GM18870 (cell line): ENCODE measurements at regions not wholly inside any gene's neighbourhood (a gene's known extent, or its start where the extent isn't known, plus 50 kb on each side); places are given as distances from the start of the nearest gene placed in this dataset.
"Not testable (repeated sequence)": the region's sequence is repeated elsewhere in the genome, so short reads cannot be mapped to it uniquely, and the experiment has no call there.

Experiments used
- ATAC-seq: cut with Tn5 transposase; IDR thresholded peaks from one replicate; pipeline ENCODE4 v1.9.1; 2021; ENCODE audit warnings: moderate library complexity; ENCODE audit not compliant: unreplicated experiment

- ATAC-seq, result no peak
Measured at GRCh38 chr10:23869548-23869947, 339.4 kb upstream of the KIAA1217 start.

DNA sequence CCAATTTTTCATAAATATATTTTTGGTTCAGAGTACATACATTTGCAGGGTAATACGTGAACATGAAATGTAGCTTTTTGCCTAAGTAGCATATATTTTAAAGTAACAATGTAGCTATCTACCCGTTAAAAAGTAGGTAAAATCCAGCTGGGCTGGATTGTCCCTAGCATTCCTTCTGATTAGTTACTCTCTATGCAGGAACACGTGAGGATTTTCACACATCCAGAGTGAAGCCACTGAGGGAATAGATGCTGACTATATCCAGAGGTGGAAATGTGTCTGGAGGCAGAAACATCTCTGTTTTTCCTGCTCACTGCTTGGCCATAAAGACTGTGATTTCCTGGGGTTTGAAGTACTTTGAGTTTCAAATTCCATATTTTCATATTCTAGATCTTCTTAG is 338.9 kb upstream of the KIAA1217 start:
- no peak for ATAC-seq

GRCh38 chr10:23870651-23871610 is 338.0 kb upstream of the KIAA1217 start:
- no peak for ATAC-seq

DNA sequence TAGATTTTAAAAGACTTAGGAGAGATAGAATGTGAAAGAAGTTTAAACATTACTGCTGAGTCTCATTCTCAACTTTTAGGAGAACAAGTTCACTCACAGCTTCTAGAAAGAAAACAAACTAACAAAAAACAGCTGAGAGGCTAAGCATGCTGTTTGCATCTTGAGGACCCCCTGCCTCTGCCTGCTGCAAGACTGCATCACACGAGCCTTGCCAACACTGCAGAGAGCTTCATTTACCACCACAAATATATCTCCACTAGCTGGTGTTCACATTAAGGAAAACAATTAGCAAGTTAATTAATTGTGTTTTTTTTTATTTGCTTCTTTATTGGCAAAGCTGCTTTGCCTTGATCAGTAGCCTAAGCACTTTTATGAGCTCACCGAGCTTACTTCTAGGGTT is 336.6 kb upstream of the KIAA1217 start:
- ATAC-seq, result no peak

- no peak for ATAC-seq
Measured at GRCh38 chr10:23877791-23878320, 331.1 kb upstream of the KIAA1217 start.

- ATAC-seq, result no peak
Measured at GRCh38 chr10:23884670-23885069, 324.3 kb upstream of the KIAA1217 start.

- ATAC-seq, result no peak
Measured at GRCh38 chr10:23885853-23886252, 323.1 kb upstream of the KIAA1217 start.

GRCh38 chr10:23886355-23886754 is 322.6 kb upstream of the KIAA1217 start:
- ATAC-seq, result no peak

GRCh38 chr10:23891301-23891700 is 317.6 kb upstream of the KIAA1217 start:
- no peak for ATAC-seq

DNA sequence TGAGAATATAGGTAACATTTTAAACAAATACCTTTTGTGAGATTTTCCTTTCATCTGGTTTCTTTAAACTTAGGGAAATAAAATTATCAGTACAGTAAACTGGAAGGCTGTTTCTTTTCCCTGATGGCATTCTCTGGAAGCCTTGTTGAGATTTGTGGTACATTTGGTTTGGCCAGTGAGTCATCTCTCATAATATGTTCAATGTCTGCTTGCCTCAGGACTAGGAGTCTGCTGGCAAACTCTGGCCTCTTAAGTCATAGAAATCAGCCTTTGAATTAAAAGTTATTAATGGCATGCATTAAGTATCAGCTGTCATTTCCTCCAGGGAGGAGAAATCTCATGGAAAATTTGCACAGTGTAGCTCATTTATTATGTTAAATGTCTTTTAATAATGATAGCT is 316.6 kb upstream of the KIAA1217 start:
- ATAC-seq, result no peak

DNA sequence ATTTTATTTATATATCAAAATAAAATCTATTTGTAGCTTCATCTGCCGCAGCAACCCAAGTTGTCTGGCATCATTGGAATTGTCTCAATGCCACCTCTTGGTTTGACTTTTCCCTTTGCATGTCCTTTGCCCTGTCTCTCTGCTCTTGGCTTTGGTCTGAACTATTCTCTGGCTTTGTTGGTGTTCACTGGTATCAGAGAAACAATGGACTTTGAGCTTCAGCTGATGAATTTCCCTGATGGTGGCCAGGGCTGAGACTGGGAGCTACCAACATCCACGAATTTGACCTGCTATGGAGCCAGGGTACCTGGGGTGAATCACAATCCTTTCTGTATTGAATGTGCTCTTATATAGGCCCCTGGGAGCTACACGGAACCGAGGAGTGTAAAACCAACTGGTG is 311.7 kb upstream of the KIAA1217 start:
- ATAC-seq, result no peak

- ATAC-seq, result no peak
Measured at GRCh38 chr10:23897861-23898260, 311.1 kb upstream of the KIAA1217 start.

DNA sequence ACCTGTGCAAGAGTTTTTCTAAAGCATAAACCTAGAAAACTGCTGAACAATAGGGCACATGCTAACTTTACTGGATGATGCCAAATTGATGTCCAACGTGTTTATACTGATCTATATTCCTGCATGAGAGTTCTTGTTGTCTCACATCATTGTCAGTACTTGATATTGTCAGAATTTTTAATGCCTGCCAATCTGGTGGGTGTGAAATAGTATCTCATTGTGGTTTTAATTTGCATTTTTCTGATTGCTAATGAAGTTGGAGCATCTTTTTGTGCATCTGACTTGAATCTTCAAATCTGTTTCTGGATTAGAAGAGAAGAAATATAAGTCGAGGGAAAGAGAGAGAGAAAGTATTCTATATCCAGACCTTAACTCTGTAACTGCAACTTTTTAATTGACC is 309.8 kb upstream of the KIAA1217 start:
- ATAC-seq, result no peak

DNA sequence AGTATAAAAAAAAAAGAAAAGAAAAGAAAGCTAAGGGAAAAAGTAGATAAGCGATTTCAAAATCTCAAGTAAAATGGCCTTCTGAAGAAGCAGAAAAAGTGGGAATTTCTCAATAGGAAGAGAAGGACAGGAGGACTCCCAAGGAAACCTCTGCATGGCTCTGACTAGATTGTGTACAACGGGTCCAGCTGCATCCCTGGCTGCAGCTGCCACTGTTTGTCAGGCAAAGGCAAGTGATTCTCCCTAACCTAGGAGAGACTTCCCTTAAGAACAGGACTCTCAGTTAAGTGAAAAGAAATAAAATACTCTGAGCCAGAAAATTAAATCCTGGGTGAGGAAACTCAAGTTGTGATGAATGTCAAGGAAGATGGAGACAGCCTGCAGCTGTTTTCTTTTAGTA is 298.6 kb upstream of the KIAA1217 start:
- ATAC-seq, result no peak

GRCh38 chr10:23912884-23913404 is 296.0 kb upstream of the KIAA1217 start:
- no peak for ATAC-seq

DNA sequence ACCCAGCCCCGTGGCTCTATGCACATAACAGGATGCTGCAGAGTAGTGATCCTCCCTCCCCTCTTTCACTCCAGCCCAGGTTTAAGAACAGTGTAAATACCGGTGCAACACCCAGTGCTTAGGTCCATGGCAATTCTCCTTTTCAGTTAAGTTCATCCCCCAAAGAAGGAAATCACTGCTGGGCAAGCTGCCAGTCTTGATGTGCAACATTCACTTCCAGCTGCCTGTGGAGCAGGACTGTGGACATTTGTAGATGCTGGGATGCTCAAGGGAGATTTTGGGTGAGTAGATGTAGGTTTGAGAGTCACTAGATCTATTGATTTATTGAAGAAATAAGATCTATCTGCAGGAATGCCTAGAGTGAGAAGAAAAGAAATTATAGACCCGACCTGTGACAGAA is 294.3 kb upstream of the KIAA1217 start:
- ATAC-seq, result no peak

GRCh38 chr10:23917251-23917840 is 291.6 kb upstream of the KIAA1217 start:
- ATAC-seq, result no peak

- no peak for ATAC-seq
Measured at GRCh38 chr10:23918090-23918723, 290.7 kb upstream of the KIAA1217 start.

DNA sequence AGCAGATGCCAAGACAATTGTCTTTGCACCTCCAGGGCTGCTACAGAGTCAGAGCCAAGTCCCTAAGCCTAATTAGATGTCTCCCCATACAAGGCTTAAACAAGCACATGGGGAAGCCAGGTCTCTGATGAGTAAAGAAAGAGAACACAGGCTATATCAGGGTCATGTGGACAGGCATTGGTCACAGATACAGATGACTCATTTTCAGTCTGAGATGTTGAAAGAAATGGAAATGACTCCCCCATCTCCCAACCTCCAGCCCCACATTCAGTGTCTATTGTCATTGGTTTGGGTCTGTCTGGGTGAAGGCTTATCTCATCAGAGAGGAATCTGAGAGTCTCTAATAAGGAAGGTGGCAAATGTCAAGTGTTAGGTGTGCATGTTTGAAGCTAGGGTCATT is 290.1 kb upstream of the KIAA1217 start:
- no peak for ATAC-seq

DNA sequence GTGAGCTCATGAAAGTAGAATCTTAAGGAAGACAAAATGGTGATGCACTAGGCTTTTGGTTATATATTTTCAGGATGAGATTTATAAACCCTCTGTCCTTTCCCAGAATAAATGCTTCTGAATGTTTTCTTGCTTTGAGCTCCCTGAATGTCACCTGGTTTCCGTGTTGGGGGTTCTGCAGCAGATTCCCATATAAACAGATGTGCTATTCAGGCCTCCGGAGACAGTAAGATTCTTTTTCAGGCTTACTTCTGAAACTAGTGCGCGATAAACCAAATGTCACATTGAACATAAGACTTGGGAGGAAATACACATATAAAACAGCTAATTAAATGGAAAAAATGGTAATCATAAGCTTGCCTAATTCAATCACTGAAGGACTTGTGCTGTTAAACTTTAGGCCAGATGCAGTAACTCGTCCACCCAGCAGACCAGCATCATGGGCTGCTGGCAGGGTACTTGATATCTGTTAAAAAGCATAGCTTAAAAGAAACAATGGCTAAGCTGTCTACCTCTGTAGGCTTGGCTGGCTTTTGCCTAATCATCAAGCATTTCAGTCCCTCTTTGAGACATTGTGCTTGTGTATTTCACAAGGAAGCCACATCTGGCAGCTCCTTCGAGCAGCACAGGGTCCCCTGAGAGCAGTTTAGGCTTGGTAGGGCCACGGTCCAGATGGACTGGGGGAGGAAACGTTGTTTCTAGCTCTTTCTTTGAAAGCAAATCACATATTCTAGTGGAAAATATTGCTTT is 281.2 kb upstream of the KIAA1217 start:
- no peak for ATAC-seq

GRCh38 chr10:23934023-23934422 is 274.9 kb upstream of the KIAA1217 start:
- not testable (repeated sequence) for ATAC-seq
